IMR-90 (cell line): ENCODE measurements at regions not wholly inside any gene's neighbourhood (a gene's known extent, or its start where the extent isn't known, plus 50 kb on each side); places are given as distances from the start of the nearest gene placed in this dataset.

Experiments
- ATAC-seq: fragments of 200-7000 bp; cut with Tn5 transposase; 2 replicates; pipeline ENCODE4 v1.9.1; 2020; ENCODE audit warnings: low read depth, mild to moderate bottlenecking, moderate library complexity
- BruUV-seq: library from RNA; stranded (reverse); fragments of 400-500 nt; replicated peaks from 2 replicates; lab custom pipeline; 2021; lab: Mats Ljungman, UMichigan
- CTCF ChIA-PET: fragments of 300-600 bp; formaldehyde crosslinking; extraction: SDS; loops from one replicate; lab custom pipeline; 2021; ENCODE audit warnings: antibody characterized with exemption; lab: Yijun Ruan, JAX
- POLR2A ChIA-PET: fragments of 300-600 bp; sonication (Branson Sonifier 250); formaldehyde crosslinking; loops from one replicate; lab custom pipeline; 2022; ENCODE audit warnings: antibody characterized with exemption; ENCODE audit not compliant: unreplicated experiment; lab: Charles Lee
- DNase-seq: peaks from one replicate; pipeline ENCODE4 v3.0.0; 2013
- H2AFZ ChIP-seq: replicated peaks from 2 replicates; pipeline ENCODE3; 2013; ENCODE audit warnings: low read length, mild to moderate bottlenecking; ENCODE audit not compliant: poor library complexity
- H2AK5ac ChIP-seq: 2 replicates; pipeline ENCODE4 v1.6.1; 2013; ENCODE audit warnings: low read depth, low read length, inconsistent platforms
- H2AK9ac ChIP-seq: replicated peaks from 2 replicates; pipeline ENCODE3; 2013; ENCODE audit warnings: mild to moderate bottlenecking, low read depth, low read length, moderate library complexity; ENCODE audit not compliant: poor library complexity
- H2BK120ac ChIP-seq: 2 replicates; pipeline ENCODE4 v1.6.1; 2013; ENCODE audit warnings: low read depth, low read length, inconsistent platforms
- H2BK15ac ChIP-seq: 3 replicates; pipeline ENCODE4 v1.6.1; 2013; ENCODE audit warnings: low read depth, low read length, inconsistent platforms
- H2BK20ac ChIP-seq: 2 replicates; pipeline ENCODE4 v1.6.1; 2013; ENCODE audit warnings: low read depth, mild to moderate bottlenecking, inconsistent platforms, low read length, moderate library complexity
- H2BK5ac ChIP-seq: 2 replicates; pipeline ENCODE4 v1.6.1; 2013; ENCODE audit warnings: mild to moderate bottlenecking, low read depth, low read length, inconsistent platforms; ENCODE audit not compliant: poor library complexity, severe bottlenecking
- H3K14ac ChIP-seq: replicated peaks from 2 replicates; pipeline ENCODE4 v1.6.1; 2013; ENCODE audit warnings: low read depth, low read length, inconsistent platforms
- H3K18ac ChIP-seq: 2 replicates; pipeline ENCODE4 v1.6.1; 2013; ENCODE audit warnings: low read depth, low read length, control low read depth
- H3K23ac ChIP-seq: 2 replicates; pipeline ENCODE4 v1.6.1; 2013; ENCODE audit warnings: low read depth, low read length, inconsistent platforms
- H3K27ac ChIP-seq: 2 replicates; pipeline ENCODE4 v1.5.1; 2013; ENCODE audit warnings: mild to moderate bottlenecking, control low read depth, low read length; ENCODE audit not compliant: insufficient read depth
- H3K27me3 ChIP-seq: 2 replicates; pipeline ENCODE4 v1.6.1; 2013; ENCODE audit warnings: low read length; ENCODE audit not compliant: control insufficient read depth, insufficient read depth
- H3K36me3 ChIP-seq: 2 replicates; pipeline ENCODE4 v1.6.1; 2013; ENCODE audit warnings: low read length, mixed read lengths; ENCODE audit not compliant: control insufficient read depth, insufficient read depth
- H3K4ac ChIP-seq: 2 replicates; pipeline ENCODE4 v1.6.1; 2013; ENCODE audit warnings: low read depth, low read length, inconsistent platforms
- H3K4me1 ChIP-seq: 2 replicates; pipeline ENCODE4 v1.6.1; 2013; ENCODE audit warnings: low read length, mixed read lengths; ENCODE audit not compliant: control insufficient read depth, insufficient read depth
- H3K4me2 ChIP-seq: 2 replicates; pipeline ENCODE4 v1.6.1; 2013; ENCODE audit warnings: low read depth, mild to moderate bottlenecking, control low read depth, low read length, moderate library complexity
- H3K4me3 ChIP-seq: 2 replicates; pipeline ENCODE4 v1.5.1; 2013; ENCODE audit warnings: low read depth, mild to moderate bottlenecking, control low read depth, low read length, moderate library complexity; ENCODE audit not compliant: insufficient read depth
- H3K56ac ChIP-seq: 2 replicates; pipeline ENCODE4 v1.6.1; 2013; ENCODE audit warnings: low read length, inconsistent platforms; ENCODE audit not compliant: insufficient read depth; ENCODE audit errors: extremely low read depth
- H3K79me1 ChIP-seq, 2 experiments: 2 replicates each; pipeline ENCODE4 v1.6.1; 2013; ENCODE audit warnings: low read length in 2 of 2, inconsistent platforms in 1 of 2, low read depth in 1 of 2
- H3K9ac ChIP-seq: 2 replicates; pipeline ENCODE4 v1.6.1; 2013; ENCODE audit warnings: low read depth, low read length, control low read depth
- H3K9me1 ChIP-seq: 2 replicates; pipeline ENCODE4 v1.6.1; 2013; ENCODE audit warnings: low read length, inconsistent platforms; ENCODE audit not compliant: insufficient read depth
- H3K9me3 ChIP-seq: 2 replicates; pipeline ENCODE4 v1.6.1; 2013; ENCODE audit warnings: low read length; ENCODE audit not compliant: control insufficient read depth, insufficient read depth
- H4K20me1 ChIP-seq: 2 replicates; pipeline ENCODE4 v1.6.1; 2013; ENCODE audit warnings: low read length, inconsistent platforms; ENCODE audit not compliant: insufficient read depth
- H4K5ac ChIP-seq: 2 replicates; pipeline ENCODE4 v1.6.1; 2013; ENCODE audit warnings: mild to moderate bottlenecking, low read depth, low read length, control low read depth
- H4K8ac ChIP-seq, 2 experiments: 2 replicates each; pipeline ENCODE4 v1.6.1; 2013; ENCODE audit warnings: low read depth in 2 of 2, low read length in 2 of 2, control low read depth in 1 of 2, inconsistent platforms in 1 of 2
- H4K91ac ChIP-seq: 2 replicates; pipeline ENCODE4 v1.6.1; 2013; ENCODE audit warnings: low read depth, low read length, inconsistent platforms; ENCODE audit not compliant: insufficient read depth
- BHLHE40 ChIP-seq: fragments of 150-350 bp; IDR thresholded peaks from 2 replicates; pipeline ENCODE4 v1.6.1; 2016; ENCODE audit warnings: mild to moderate bottlenecking, low read depth, low read length
- CEBPB ChIP-seq: IDR thresholded peaks from 2 replicates; pipeline ENCODE4 v1.6.1; 2012; ENCODE audit warnings: low read depth, low read length, improper control_type of control experiment
- CHD1 ChIP-seq: IDR thresholded peaks from 2 replicates; pipeline ENCODE4 v1.6.1; 2012; ENCODE audit warnings: low read depth, low read length, improper control_type of control experiment
- CTCF ChIP-seq: conservative IDR thresholded peaks from 2 replicates; pipeline ENCODE4 v1.5.1; 2012; ENCODE audit warnings: mild to moderate bottlenecking, low read depth, low read length, improper control_type of control experiment
- ELK1 ChIP-seq: fragments of 150-350 bp; IDR thresholded peaks from 2 replicates; pipeline ENCODE4 v1.6.1; 2016; ENCODE audit warnings: low read depth, mild to moderate bottlenecking, low read length, moderate library complexity, borderline replicate concordance
- FOS ChIP-seq: fragments of 150-350 bp; IDR thresholded peaks from 2 replicates; pipeline ENCODE4 v1.6.1; 2016; ENCODE audit warnings: low read depth, low read length
- MAFK ChIP-seq: IDR thresholded peaks from 2 replicates; pipeline ENCODE4 v1.6.1; 2012; ENCODE audit warnings: low read depth, low read length, improper control_type of control experiment
- MAZ ChIP-seq: IDR thresholded peaks from 2 replicates; pipeline ENCODE4 v1.6.1; 2012; ENCODE audit warnings: low read depth, mild to moderate bottlenecking, low read length, improper control_type of control experiment, moderate library complexity, borderline replicate concordance
- MXI1 ChIP-seq: IDR thresholded peaks from 2 replicates; pipeline ENCODE4 v1.6.1; 2012; ENCODE audit warnings: low read depth, mild to moderate bottlenecking, low read length, moderate library complexity, borderline replicate concordance
- NFE2L2 ChIP-seq: fragments of 150-350 bp; IDR thresholded peaks from 2 replicates; pipeline ENCODE4 v1.6.1; 2016; ENCODE audit warnings: low read depth, mild to moderate bottlenecking, low read length
- POLR2A ChIP-seq: IDR thresholded peaks from 2 replicates; pipeline ENCODE4 v1.6.1; 2012; ENCODE audit warnings: mild to moderate bottlenecking, low read depth, low read length
- RAD21 ChIP-seq: IDR thresholded peaks from 2 replicates; pipeline ENCODE4 v1.6.1; 2012; ENCODE audit warnings: low read length, improper control_type of control experiment
- RCOR1 ChIP-seq: IDR thresholded peaks from 2 replicates; pipeline ENCODE4 v1.6.1; 2012; ENCODE audit warnings: mild to moderate bottlenecking, low read length, improper control_type of control experiment; ENCODE audit not compliant: insufficient replicate concordance
- RFX5 ChIP-seq: IDR thresholded peaks from 2 replicates; pipeline ENCODE4 v1.8.0; 2012; ENCODE audit warnings: low read depth, mild to moderate bottlenecking, low read length, moderate library complexity
- SMC3 ChIP-seq: fragments of 150-350 bp; IDR thresholded peaks from 2 replicates; pipeline ENCODE4 v1.6.1; 2016; ENCODE audit warnings: low read depth, mild to moderate bottlenecking, antibody characterized with exemption, low read length, moderate library complexity
- USF2 ChIP-seq: fragments of 150-350 bp; IDR thresholded peaks from 2 replicates; pipeline ENCODE4 v1.6.1; 2017; ENCODE audit warnings: mild to moderate bottlenecking, antibody characterized with exemption, low read length, low read depth
- WGBS, 2 experiments: methylation state at CpG; one replicate each; pipeline versions ENCODE4 v1.1.5 to v1.1.7; 2013; ENCODE audit warnings: missing lambda C conversion rate in 2 of 2; ENCODE audit not compliant: insufficient read length in 1 of 2; ENCODE audit errors: extremely low coverage in 2 of 2; 5-methylcytosine and 5-hydroxymethylcytosine counted together
- dilution Hi-C: fragments of 300-500 bp; cut with HindIII; formaldehyde crosslinking; loops from one replicate; pipeline ENCODE4 v1.14.3; 2018; ENCODE audit warnings: low sequenced_read_pairs; ENCODE audit not compliant: unreplicated experiment
- in situ Hi-C: fragments of 300-500 bp; cut with MboI; formaldehyde crosslinking; loops from 3 replicates; pipeline ENCODE4 v1.14.3; 2019; ENCODE audit warnings: low sequenced_read_pairs, inconsistent platforms, mixed read lengths
- intact Hi-C: fragments of 100-400 bp; cut with micrococcal nuclease; formaldehyde crosslinking; loops from 2 replicates; pipeline ENCODE4 v1.10.0; 2022

GRCh38 chr2:201018636-201019035, 52.8 kb downstream of the HYCC2 start:
- Histone ChIP-seq H2BK20ac (no peak overlapping the region), H3K36me3 (peaks cover 4% of the 10 kb centered on the region; the same call in 1 of the 2 replicates), H3K4me1 (peaks cover 1% of the 10 kb centered on the region; the same call in 1 of the 2 replicates), H2BK15ac (no peak overlapping the region), H4K5ac (no peak overlapping the region), H3K23ac (no peak overlapping the region), H2BK5ac (no peak overlapping the region), H3K79me1 (peaks cover 0 to 8% of the 10 kb centered on the region in 2 experiments; a peak in 3 of 4 replicates), H3K9ac (no peak overlapping the region), H3K9me1 (0 out of 2 replicates have a peak, but pooled peaks cover 2% of the 10 kb centered on the region), H4K20me1 (no peaks in the 10 kb centered on the region), H3K4me3 (no peak overlapping the region), H3K56ac (no peak overlapping the region), H2AFZ (no peak overlapping the region), H2BK120ac (no peak overlapping the region), H3K18ac (no peak overlapping the region), H3K4me2 (no peak overlapping the region), H3K14ac (no peak overlapping the region), H4K91ac (no peak overlapping the region), H2AK9ac (no peak overlapping the region), H3K27ac (no peak overlapping the region), H2AK5ac (no peak overlapping the region), H3K4ac (no peak overlapping the region), H4K8ac (no peak overlapping the region), H3K27me3 (no peaks in the 10 kb centered on the region), H3K9me3 (no peaks in the 10 kb centered on the region)
- BruUV-seq, result no TSS peak
- in situ Hi-C loops, result no loop called here
- CTCF ChIA-PET, result no interaction called here
- ATAC-seq (no peak), DNase-seq (no peak)
- dilution Hi-C loops, result no loop called here
- WGBS, 2 experiments, result no CpG with 5 or more reads among the region's 1 CpG
- POLR2A ChIA-PET, result no interaction called here
- no peak for TF ChIP-seq NFE2L2
- TF ChIP-seq MAFK, result no peak
- TF ChIP-seq FOS, result no peak
- no peak for TF ChIP-seq RAD21
- no peak for TF ChIP-seq MXI1
- TF ChIP-seq CTCF, result no peak
- no peak for TF ChIP-seq BHLHE40
- no peak for TF ChIP-seq USF2
- TF ChIP-seq ELK1, result no peak
- no peak for TF ChIP-seq CHD1
- TF ChIP-seq MAZ, result no peak
- no peak for TF ChIP-seq POLR2A
- no peak for TF ChIP-seq RFX5
- no peak for TF ChIP-seq RCOR1
- no peak for TF ChIP-seq SMC3
- no peak for TF ChIP-seq CEBPB
- intact Hi-C loops, result no loop called here
